Astrocyte of the cerebellum (primary cell): ENCODE measurements at regions not wholly inside any gene's neighbourhood (a gene's known extent, or its start where the extent isn't known, plus 50 kb on each side); places are given as distances from the start of the nearest gene placed in this dataset.
"Not testable (repeated sequence)": the region's sequence is repeated elsewhere in the genome, so short reads cannot be mapped to it uniquely, and the experiment has no call there.

Experiments
- DNase-seq: peaks from one replicate; pipeline ENCODE4 v3.0.0-alpha.2; 2011; ENCODE audit warnings: low read depth
- H3K4me3 ChIP-seq: 2 replicates; pipeline ENCODE4 v1.5.1; 2011; ENCODE audit warnings: mild to moderate bottlenecking, low read depth, low read length, moderate library complexity
- CTCF ChIP-seq: IDR thresholded peaks from 2 replicates; pipeline ENCODE4 v1.5.1; 2012; ENCODE audit warnings: low read length, low read depth, moderate library complexity, mild to moderate bottlenecking; ENCODE audit errors: missing control alignments
- in situ Hi-C: cut with HindIII; loops from 2 replicates; pipeline ENCODE4 v1.10.0; 2017; ENCODE audit warnings: low sequenced_read_pairs

GRCh38 chr1:67495327-67495726 lies 65.1 kb upstream of the SERBP1 start:
- no peak for TF ChIP-seq CTCF
- in situ Hi-C loops = no loop called here
- DNase-seq = no peak
- no peak overlapping the region for H3K4me3 ChIP-seq

GRCh38 chr1:67496329-67496728 lies 66.1 kb upstream of the SERBP1 start:
- in situ Hi-C loops = no loop called here
- no peak for TF ChIP-seq CTCF
- no peak for DNase-seq
- H3K4me3 ChIP-seq = no peak overlapping the region

GRCh38 chr1:67500413-67500959 lies 70.3 kb upstream of the SERBP1 start:
- peak; percentile 98 for TF ChIP-seq CTCF
- DNase-seq = peak; percentile 66
- H3K4me3 ChIP-seq = no peak overlapping the region

GRCh38 chr1:67503974-67504373 lies 73.8 kb upstream of the SERBP1 start:
- DNase-seq = no peak
- no peak for TF ChIP-seq CTCF
- no peak overlapping the region for H3K4me3 ChIP-seq
- in situ Hi-C loops = loop anchor here (5.0 kb wide), 2 partner anchors 77 to 157 kb away; no protein-coding TSS in a partner anchor

More at GRCh38 chr1:67500413-67500959, 70.3 kb upstream of the SERBP1 start:
- in situ Hi-C loops = loop anchor here (5.0 kb wide), 2 partner anchors 73 to 153 kb away; no protein-coding TSS in a partner anchor

GRCh38 chr1:67513392-67514294 lies 83.4 kb upstream of the SERBP1 start:
- H3K4me3 ChIP-seq, DNase-seq, in situ Hi-C loops: not testable (repeated sequence)

GRCh38 chr1:67514300-67514699 lies 84.1 kb upstream of the SERBP1 start:
- no peak for DNase-seq
- in situ Hi-C loops = no loop called here
- no peak overlapping the region for H3K4me3 ChIP-seq
- TF ChIP-seq CTCF = no peak

GRCh38 chr1:67514786-67515185 lies 84.6 kb upstream of the SERBP1 start:
- TF ChIP-seq CTCF = no peak
- no peak for DNase-seq
- in situ Hi-C loops = no loop called here
- H3K4me3 ChIP-seq = no peak overlapping the region
